Lower leg skin (tissue), 3 donors: ENCODE measurements at regions not wholly inside any gene's neighbourhood (a gene's known extent, or its start where the extent isn't known, plus 50 kb on each side); places are given as distances from the start of the nearest gene placed in this dataset.

ENCODE experiments used
- CTCF ChIP-seq, 3 donors: fragments of 450-650 bp; IDR thresholded peaks; one replicate each; pipeline ENCODE4 v1.5.1; 2016; ENCODE audit warnings: antibody characterized with exemption in 3 of 3, mild to moderate bottlenecking in 3 of 3, moderate library complexity in 2 of 3
- POLR2A ChIP-seq, 2 donors: fragments of 450-650 bp; IDR thresholded peaks; one replicate each; pipeline ENCODE4 v1.6.1; 2016 to 2017; ENCODE audit warnings: antibody characterized with exemption in 2 of 2, mild to moderate bottlenecking in 1 of 2, moderate library complexity in 1 of 2

- TF ChIP-seq CTCF (IDR thresholded peaks at IDR 0.05) (no peak), POLR2A (IDR thresholded peaks at IDR 0.05) (no peak)
Observed at GRCh38 chr3:74338998-74339397, 275.5 kb downstream of the CNTN3 start.
